ENCODE measurements at regions not wholly inside any gene's neighbourhood (a gene's known extent, or its start where the extent isn't known, plus 50 kb on each side); places are given as distances from the start of the nearest gene placed in this dataset.

GRCh38 chrX:134171661-134172587, 65.1 kb upstream of the CCDC160 start (continued):
- TF ChIP-seq ATF6 (CRISPR knock-in tag; IDR thresholded peaks at IDR 0.05) (no peak), NR3C1 (CRISPR knock-in tag; conservative IDR thresholded peaks at IDR 0.05; ENCODE audit: low read depth) (no peak), RORB (CRISPR knock-in tag; IDR thresholded peaks at IDR 0.05) (no peak), ZNF425 (CRISPR knock-in tag; conservative IDR thresholded peaks at IDR 0.05) (no peak), CDX4 (CRISPR knock-in tag; IDR thresholded peaks at IDR 0.05; ENCODE audit: borderline replicate concordance) (no peak), RELA (CRISPR knock-in tag; IDR thresholded peaks at IDR 0.05; ENCODE audit: borderline replicate concordance) (no peak), NFYB (CRISPR knock-in tag; conservative IDR thresholded peaks at IDR 0.05; ENCODE audit: low read depth) (no peak), OVOL2 (CRISPR knock-in tag; IDR thresholded peaks at IDR 0.05; ENCODE audit: borderline replicate concordance) (no peak), EMX1 (CRISPR knock-in tag; IDR thresholded peaks at IDR 0.05) (no peak), FOXP1 (CRISPR knock-in tag; IDR thresholded peaks at IDR 0.05; ENCODE audit: borderline replicate concordance) (peak; percentile 42; the same call in 1 of the 2 replicates), PREB (CRISPR knock-in tag; IDR thresholded peaks at IDR 0.05; ENCODE audit: borderline replicate concordance) (no peak), ZNF423 (CRISPR knock-in tag; IDR thresholded peaks at IDR 0.05) (no peak), CTCF (IDR thresholded peaks at IDR 0.05) (no peak), ZNF121 (CRISPR knock-in tag; IDR thresholded peaks at IDR 0.05) (no peak), GRHL2 (CRISPR knock-in tag; IDR thresholded peaks at IDR 0.05; ENCODE audit: insufficient replicate concordance, severe bottlenecking) (no peak), ZBTB43 (CRISPR knock-in tag; IDR thresholded peaks at IDR 0.05) (no peak), ZNF416 (CRISPR knock-in tag; IDR thresholded peaks at IDR 0.05) (no peak), JUN (CRISPR knock-in tag; IDR thresholded peaks at IDR 0.05) (no peak), TEAD4 (CRISPR knock-in tag; IDR thresholded peaks at IDR 0.05) (no peak), TP53 (CRISPR knock-in tag; IDR thresholded peaks at IDR 0.05) (no peak), IRF1 (CRISPR knock-in tag; IDR thresholded peaks at IDR 0.05) (0 out of 2 replicates have a peak, but pooled peaks have one; percentile 40), NFE2L1 (CRISPR knock-in tag; IDR thresholded peaks at IDR 0.05) (peak; percentile 35; the same call in 1 of the 2 replicates), FOXK1 (CRISPR knock-in tag; IDR thresholded peaks at IDR 0.05) (no peak), JAZF1 (CRISPR knock-in tag; IDR thresholded peaks at IDR 0.05) (no peak), ZNF396 (CRISPR knock-in tag; IDR thresholded peaks at IDR 0.05; ENCODE audit: borderline replicate concordance) (no peak), E2F1 (CRISPR knock-in tag; IDR thresholded peaks at IDR 0.05) (0 out of 2 replicates have a peak, but pooled peaks have one; percentile 37), NR1H2 (CRISPR knock-in tag; IDR thresholded peaks at IDR 0.05) (no peak), SP1 (CRISPR knock-in tag; conservative IDR thresholded peaks at IDR 0.05) (no peak), FOXJ3 (CRISPR knock-in tag; IDR thresholded peaks at IDR 0.05; ENCODE audit: borderline replicate concordance) (no peak)

Data from WTC11 (cell line).